ENCODE measurements at regions not wholly inside any gene's neighbourhood (a gene's known extent, or its start where the extent isn't known, plus 50 kb on each side); places are given as distances from the start of the nearest gene placed in this dataset.
"Not testable (repeated sequence)": the region's sequence is repeated elsewhere in the genome, so short reads cannot be mapped to it uniquely, and the experiment has no call there.

- dilution Hi-C loops (cut with MboI; ENCODE audit: extremely low pct_ligation_motif_present, low sequenced_read_pairs): no loop called here
- H4K20me1 ChIP-seq (ENCODE audit: control insufficient read depth, extremely low read depth, insufficient read depth, low read length): no peaks in the 10 kb centered on the region
- H3K9me1 ChIP-seq (ENCODE audit: control insufficient read depth, extremely low read depth, insufficient read depth, low read length): no peaks in the 10 kb centered on the region
- no peaks in the 10 kb centered on the region for H3K4me1 ChIP-seq (ENCODE audit: control insufficient read depth, extremely low read depth, insufficient read depth, low read length)
- no peak for TF ChIP-seq EZH2 (IDR thresholded peaks at IDR 0.05; ENCODE audit: low read length)
- TF ChIP-seq CTCF (optimal IDR thresholded peaks at IDR 0.05 in 1 of 3, IDR thresholded peaks at IDR 0.05 in 1 of 3, conservative IDR thresholded peaks at IDR 0.05 in 1 of 3; ENCODE audit: extremely low read depth in 1 of 3, insufficient read depth in 2 of 3, low read length in 3 of 3): no peak
- no peaks in the 10 kb centered on the region for H3K36me3 ChIP-seq (ENCODE audit: control insufficient read depth in 2 of 2, extremely low read depth in 1 of 2, insufficient read depth in 2 of 2, low read length in 2 of 2)
- H3K9me3 ChIP-seq (ENCODE audit: control insufficient read depth, low read depth, low read length): no peaks in the 10 kb centered on the region
- no peak overlapping the region for H3K4me2 ChIP-seq (ENCODE audit: control insufficient read depth, extremely low read depth, insufficient read depth, low read depth, low read length)
- FAIRE-seq (no peak), DNase-seq (ENCODE audit: low read depth, low spot score) (no peak)
- H3K9ac ChIP-seq (ENCODE audit: control insufficient read depth, extremely low read depth, insufficient read depth, low read length): no peak overlapping the region
- no peak overlapping the region for H3K4me3 ChIP-seq (ENCODE audit: control insufficient read depth in 2 of 3, extremely low read depth in 1 of 3, insufficient read depth in 2 of 3, low read depth in 1 of 3, low read length in 3 of 3)
- no peaks in the 10 kb centered on the region for H3K79me2 ChIP-seq (ENCODE audit: control insufficient read depth, insufficient read depth, low read length)
- no peak overlapping the region for H2AFZ ChIP-seq (ENCODE audit: control insufficient read depth, low read length)
- H3K27ac ChIP-seq (ENCODE audit: control insufficient read depth, insufficient read depth, low read length): no peak overlapping the region
- no peaks in the 10 kb centered on the region for H3K27me3 ChIP-seq (ENCODE audit: control insufficient read depth, extremely low read depth, insufficient read depth, low read length)
Measured at GRCh38 chrX:14309431-14309830, 219.9 kb upstream of the GLRA2 start.

GRCh38 chrX:14308976-14309375, 220.4 kb upstream of the GLRA2 start:
- H3K4me2 ChIP-seq (ENCODE audit: control insufficient read depth, extremely low read depth, insufficient read depth, low read depth, low read length); FAIRE-seq; DNase-seq (ENCODE audit: low read depth, low spot score); H3K4me3 ChIP-seq (ENCODE audit: control insufficient read depth in 2 of 3, extremely low read depth in 1 of 3, insufficient read depth in 2 of 3, low read depth in 1 of 3, low read length in 3 of 3); H3K9ac ChIP-seq (ENCODE audit: control insufficient read depth, extremely low read depth, insufficient read depth, low read length); H3K27ac ChIP-seq (ENCODE audit: control insufficient read depth, insufficient read depth, low read length); H3K4me1 ChIP-seq (ENCODE audit: control insufficient read depth, extremely low read depth, insufficient read depth, low read length); dilution Hi-C loops (cut with MboI; ENCODE audit: extremely low pct_ligation_motif_present, low sequenced_read_pairs); H3K9me1 ChIP-seq (ENCODE audit: control insufficient read depth, extremely low read depth, insufficient read depth, low read length); H4K20me1 ChIP-seq (ENCODE audit: control insufficient read depth, extremely low read depth, insufficient read depth, low read length); H2AFZ ChIP-seq (ENCODE audit: control insufficient read depth, low read length); H3K79me2 ChIP-seq (ENCODE audit: control insufficient read depth, insufficient read depth, low read length); H3K36me3 ChIP-seq (ENCODE audit: control insufficient read depth in 2 of 2, extremely low read depth in 1 of 2, insufficient read depth in 2 of 2, low read length in 2 of 2); H3K27me3 ChIP-seq (ENCODE audit: control insufficient read depth, extremely low read depth, insufficient read depth, low read length); H3K9me3 ChIP-seq (ENCODE audit: control insufficient read depth, low read depth, low read length): not testable (repeated sequence)

DNA sequence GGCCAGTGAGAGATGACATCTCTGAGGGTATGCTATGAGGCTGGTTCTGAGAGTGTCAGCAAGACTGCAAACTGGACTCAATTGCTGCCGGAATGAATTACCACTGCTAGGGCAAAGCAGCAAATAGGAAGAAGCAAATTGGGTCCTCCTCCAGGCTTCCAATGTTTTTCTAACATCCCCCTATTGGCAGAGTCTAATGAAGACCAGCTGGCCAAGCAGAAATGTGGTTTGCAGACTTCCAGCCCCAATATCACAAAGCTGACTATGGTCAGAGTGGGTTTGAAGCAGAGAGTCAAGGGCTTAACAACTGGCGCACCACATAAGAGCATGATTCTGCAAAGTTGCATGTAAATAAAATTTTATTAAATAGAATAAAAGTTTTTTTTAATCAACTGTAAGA, 225.4 kb upstream of the GLRA2 start:
- Histone ChIP-seq H3K9me3 (ENCODE audit: control insufficient read depth, low read depth, low read length) (no peaks in the 10 kb centered on the region), H3K79me2 (ENCODE audit: control insufficient read depth, insufficient read depth, low read length) (no peaks in the 10 kb centered on the region), H3K4me1 (ENCODE audit: control insufficient read depth, extremely low read depth, insufficient read depth, low read length) (no peaks in the 10 kb centered on the region), H3K4me2 (ENCODE audit: control insufficient read depth, extremely low read depth, insufficient read depth, low read depth, low read length) (no peak overlapping the region), H3K27ac (ENCODE audit: control insufficient read depth, insufficient read depth, low read length) (no peak overlapping the region), H3K4me3 (ENCODE audit: control insufficient read depth in 2 of 3, extremely low read depth in 1 of 3, insufficient read depth in 2 of 3, low read depth in 1 of 3, low read length in 3 of 3) (no peak overlapping the region), H3K9ac (ENCODE audit: control insufficient read depth, extremely low read depth, insufficient read depth, low read length) (no peak overlapping the region), H4K20me1 (ENCODE audit: control insufficient read depth, extremely low read depth, insufficient read depth, low read length) (no peaks in the 10 kb centered on the region), H3K27me3 (ENCODE audit: control insufficient read depth, extremely low read depth, insufficient read depth, low read length) (no peaks in the 10 kb centered on the region), H2AFZ (ENCODE audit: control insufficient read depth, low read length) (no peak overlapping the region), H3K36me3 (ENCODE audit: control insufficient read depth in 2 of 2, extremely low read depth in 1 of 2, insufficient read depth in 2 of 2, low read length in 2 of 2) (no peaks in the 10 kb centered on the region), H3K9me1 (ENCODE audit: control insufficient read depth, extremely low read depth, insufficient read depth, low read length) (no peaks in the 10 kb centered on the region)
- FAIRE-seq: no peak
- dilution Hi-C loops (cut with MboI; ENCODE audit: extremely low pct_ligation_motif_present, low sequenced_read_pairs): loop anchor here (5.0 kb wide), 1 partner anchor 63 kb away; no protein-coding TSS in a partner anchor
- TF ChIP-seq EZH2 (IDR thresholded peaks at IDR 0.05; ENCODE audit: low read length) (no peak), CTCF (optimal IDR thresholded peaks at IDR 0.05 in 1 of 3, IDR thresholded peaks at IDR 0.05 in 1 of 3, conservative IDR thresholded peaks at IDR 0.05 in 1 of 3; ENCODE audit: extremely low read depth in 1 of 3, insufficient read depth in 2 of 3, low read length in 3 of 3) (no peak)
- DNase-seq (ENCODE audit: low read depth, low spot score): no peak

GRCh38 chrX:14302561-14302960, 226.8 kb upstream of the GLRA2 start:
- H3K27ac ChIP-seq (ENCODE audit: control insufficient read depth, insufficient read depth, low read length); H3K4me1 ChIP-seq (ENCODE audit: control insufficient read depth, extremely low read depth, insufficient read depth, low read length); H3K79me2 ChIP-seq (ENCODE audit: control insufficient read depth, insufficient read depth, low read length); H4K20me1 ChIP-seq (ENCODE audit: control insufficient read depth, extremely low read depth, insufficient read depth, low read length); H3K4me3 ChIP-seq (ENCODE audit: control insufficient read depth in 2 of 3, extremely low read depth in 1 of 3, insufficient read depth in 2 of 3, low read depth in 1 of 3, low read length in 3 of 3); H3K9ac ChIP-seq (ENCODE audit: control insufficient read depth, extremely low read depth, insufficient read depth, low read length); H3K4me2 ChIP-seq (ENCODE audit: control insufficient read depth, extremely low read depth, insufficient read depth, low read depth, low read length); H3K9me1 ChIP-seq (ENCODE audit: control insufficient read depth, extremely low read depth, insufficient read depth, low read length); FAIRE-seq; DNase-seq (ENCODE audit: low read depth, low spot score); H2AFZ ChIP-seq (ENCODE audit: control insufficient read depth, low read length); H3K36me3 ChIP-seq (ENCODE audit: control insufficient read depth in 2 of 2, extremely low read depth in 1 of 2, insufficient read depth in 2 of 2, low read length in 2 of 2); H3K27me3 ChIP-seq (ENCODE audit: control insufficient read depth, extremely low read depth, insufficient read depth, low read length); H3K9me3 ChIP-seq (ENCODE audit: control insufficient read depth, low read depth, low read length): not testable (repeated sequence)
- dilution Hi-C loops (cut with MboI; ENCODE audit: extremely low pct_ligation_motif_present, low sequenced_read_pairs): loop anchor here (5.0 kb wide), 1 partner anchor 65 kb away; no protein-coding TSS in a partner anchor
